CD4-positive, CD25-positive, alpha-beta regulatory T cell (primary cell): ENCODE measurements at regions not wholly inside any gene's neighbourhood (a gene's known extent, or its start where the extent isn't known, plus 50 kb on each side); places are given as distances from the start of the nearest gene placed in this dataset.

ENCODE experiments used
- ATAC-seq, 2 donors: fragments of 150-1000 bp; cut with Tn5 transposase; one replicate each; pipeline ENCODE4 v1.10.0; 2021; ENCODE audit warnings: low read depth in 2 of 2, moderate number of reproducible peaks in 2 of 2, moderate library complexity in 1 of 2
- DNase-seq, 3 donors: peaks; one replicate each; pipeline versions ENCODE4 v3.0.0 to v3.0.0-alpha.2; 2012 to 2022; ENCODE audit warnings: mixed read lengths in 1 of 3
- H3K27ac ChIP-seq: one replicate; pipeline ENCODE4 v1.7.0; 2013; ENCODE audit warnings: mild to moderate bottlenecking, low read length; ENCODE audit not compliant: insufficient read depth, poor library complexity, severe bottlenecking
- H3K27me3 ChIP-seq: one replicate; pipeline ENCODE4 v1.7.0; 2013; ENCODE audit warnings: low read length; ENCODE audit not compliant: control insufficient read depth, insufficient read depth
- H3K36me3 ChIP-seq: one replicate; pipeline ENCODE4 v1.7.0; 2013; ENCODE audit warnings: mild to moderate bottlenecking, low read length, moderate library complexity; ENCODE audit not compliant: control insufficient read depth, insufficient read depth
- H3K4me1 ChIP-seq: 2 replicates; pipeline ENCODE4 v1.7.0; 2013; ENCODE audit warnings: mild to moderate bottlenecking, low read length; ENCODE audit not compliant: insufficient read depth, control insufficient read depth, poor library complexity, severe bottlenecking
- H3K4me3 ChIP-seq: one replicate; pipeline ENCODE4 v1.7.0; 2013; ENCODE audit warnings: low read depth, mild to moderate bottlenecking, low read length, moderate library complexity
- H3K9me3 ChIP-seq, 2 experiments: 1 replicate in 1 of 2; 2 replicates in 1 of 2; pipeline ENCODE4 v1.7.0; 2013; ENCODE audit warnings: low read length in 2 of 2, mild to moderate bottlenecking in 1 of 2, moderate library complexity in 1 of 2; ENCODE audit not compliant: control insufficient read depth in 2 of 2
- H3K27ac Mint-ChIP-seq, 3 donors: one replicate each; pipeline ENCODE4 v1.8.0; 2020 to 2022; ENCODE audit warnings: mild to moderate bottlenecking in 3 of 3, mixed read lengths in 3 of 3, moderate library complexity in 2 of 3
- H3K27me3 Mint-ChIP-seq: one replicate; pipeline ENCODE4 v1.8.0; 2022; ENCODE audit warnings: mild to moderate bottlenecking, mixed read lengths
- H3K36me3 Mint-ChIP-seq: one replicate; pipeline ENCODE4 v1.8.0; 2020; ENCODE audit warnings: mixed read lengths
- H3K4me1 Mint-ChIP-seq, 4 donors: one replicate each; pipeline ENCODE4 v1.8.0; 2020 to 2022; ENCODE audit warnings: mixed read lengths in 4 of 4, mild to moderate bottlenecking in 1 of 4
- H3K4me3 Mint-ChIP-seq, 4 donors: one replicate each; pipeline ENCODE4 v1.8.0; 2020 to 2022; ENCODE audit warnings: mild to moderate bottlenecking in 4 of 4, mixed read lengths in 4 of 4, moderate library complexity in 3 of 4
- H3K9me3 Mint-ChIP-seq, 7 donors: one replicate each; pipeline ENCODE4 v1.8.0; 2020 to 2022; ENCODE audit warnings: mixed read lengths in 7 of 7, mild to moderate bottlenecking in 3 of 7, moderate library complexity in 2 of 7

GRCh38 chr3:65044401-65044800 lies 356.6 kb upstream of the ADAMTS9 start:
- no peak overlapping the region for H3K4me3 Mint-ChIP-seq
- Histone ChIP-seq H3K27me3 (no peaks in the 10 kb centered on the region), H3K9me3 (peaks cover 0 to 4% of the 10 kb centered on the region in 2 experiments), H3K36me3 (no peaks in the 10 kb centered on the region), H3K4me1 (no peaks in the 10 kb centered on the region), H3K27ac (no peak overlapping the region), H3K4me3 (no peak overlapping the region)
- H3K4me1 Mint-ChIP-seq: no peaks in the 10 kb centered on the region
- H3K27me3 Mint-ChIP-seq: no peaks in the 10 kb centered on the region
- ATAC-seq (no peak), DNase-seq (no peak)
- H3K36me3 Mint-ChIP-seq: no peaks in the 10 kb centered on the region
- H3K9me3 Mint-ChIP-seq: peaks cover 0 to 28% (median 5%) of the 10 kb centered on the region in 7 donors
- no peak overlapping the region for H3K27ac Mint-ChIP-seq

DNA sequence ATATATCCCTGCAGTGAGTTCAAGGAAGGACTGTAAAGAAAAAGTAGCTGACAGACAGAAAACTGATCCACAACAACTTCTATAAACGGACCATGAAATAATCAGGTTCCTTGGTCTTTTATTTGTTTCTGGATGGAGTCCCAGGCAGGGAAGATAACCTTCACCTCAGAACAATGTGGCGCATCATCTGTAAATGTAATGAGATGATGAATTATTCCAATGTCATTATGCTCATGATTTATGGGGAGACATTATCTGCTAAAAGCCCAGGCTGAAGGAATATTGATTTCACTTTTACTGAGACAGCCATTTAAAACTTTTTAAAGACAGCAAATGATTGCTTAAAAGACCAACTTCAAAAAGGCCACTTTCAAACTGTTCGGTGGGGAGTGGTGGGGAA lies 354.9 kb upstream of the ADAMTS9 start:
- DNase-seq: no peak
- no peaks in the 10 kb centered on the region for H3K27me3 Mint-ChIP-seq

DNA sequence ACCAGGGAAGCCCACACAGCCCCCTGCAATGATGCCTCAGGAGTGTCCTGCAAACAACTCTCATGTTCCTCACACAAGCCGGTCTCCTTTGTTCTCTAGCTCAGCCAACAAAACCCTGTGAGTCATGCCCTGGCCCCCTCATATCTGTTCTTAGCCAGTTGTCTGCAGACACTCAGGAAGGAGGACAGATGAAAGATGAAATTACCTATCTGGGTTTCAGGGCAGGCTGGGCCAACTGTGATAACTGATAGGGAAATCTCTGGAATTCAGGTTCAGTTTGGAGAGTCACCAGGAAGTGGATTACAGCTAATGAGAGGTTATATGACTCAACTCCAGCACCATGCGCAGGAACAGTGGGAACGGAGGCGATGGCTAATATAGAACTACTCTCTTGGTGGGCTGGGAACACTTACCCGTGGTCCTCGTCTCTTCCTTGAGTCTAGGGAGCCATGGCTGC lies 352.0 kb upstream of the ADAMTS9 start:
- no peak for DNase-seq
- no peak overlapping the region for H3K27ac ChIP-seq

More for the DNA sequence above, 354.9 kb upstream of the ADAMTS9 start:
- Histone ChIP-seq H3K27ac (no peak overlapping the region), H3K9me3 (peaks cover 0 to 4% of the 10 kb centered on the region in 2 experiments), H3K4me3 (no peak overlapping the region), H3K27me3 (no peaks in the 10 kb centered on the region), H3K36me3 (no peaks in the 10 kb centered on the region), H3K4me1 (no peaks in the 10 kb centered on the region)
- H3K36me3 Mint-ChIP-seq: no peaks in the 10 kb centered on the region
- H3K9me3 Mint-ChIP-seq: peaks cover 0 to 28% (median 5%) of the 10 kb centered on the region in 7 donors
- no peak for ATAC-seq
- H3K4me1 Mint-ChIP-seq: no peaks in the 10 kb centered on the region
- H3K4me3 Mint-ChIP-seq: no peak overlapping the region
- no peak overlapping the region for H3K27ac Mint-ChIP-seq

GRCh38 chr3:65037861-65038260 lies 350.1 kb upstream of the ADAMTS9 start:
- DNase-seq: no peak
- no peaks in the 10 kb centered on the region for H3K36me3 Mint-ChIP-seq
- H3K27ac Mint-ChIP-seq: no peak overlapping the region
- H3K4me1 ChIP-seq: no peaks in the 10 kb centered on the region
- no peaks in the 10 kb centered on the region for H3K36me3 ChIP-seq
- H3K4me1 Mint-ChIP-seq: no peaks in the 10 kb centered on the region
- H3K27ac ChIP-seq: no peak overlapping the region
- H3K9me3 Mint-ChIP-seq: peaks cover 0 to 13% (median 4%) of the 10 kb centered on the region in 7 donors
- no peak overlapping the region for H3K4me3 Mint-ChIP-seq
- H3K4me3 ChIP-seq: no peak overlapping the region
- H3K27me3 ChIP-seq: no peaks in the 10 kb centered on the region
- no peak for ATAC-seq
- no peaks in the 10 kb centered on the region for H3K9me3 ChIP-seq
- no peaks in the 10 kb centered on the region for H3K27me3 Mint-ChIP-seq

More for the DNA sequence above, 352.0 kb upstream of the ADAMTS9 start:
- no peaks in the 10 kb centered on the region for H3K27me3 ChIP-seq
- H3K36me3 ChIP-seq: no peaks in the 10 kb centered on the region
- no peak overlapping the region for H3K4me3 ChIP-seq
- no peak overlapping the region for H3K4me3 Mint-ChIP-seq
- no peaks in the 10 kb centered on the region for H3K4me1 ChIP-seq
- H3K9me3 Mint-ChIP-seq: peaks cover 0 to 14% (median 3%) of the 10 kb centered on the region in 7 donors
- no peaks in the 10 kb centered on the region for H3K36me3 Mint-ChIP-seq
- no peak overlapping the region for H3K27ac Mint-ChIP-seq
- no peaks in the 10 kb centered on the region for H3K27me3 Mint-ChIP-seq
- no peak for ATAC-seq
- no peaks in the 10 kb centered on the region for H3K9me3 ChIP-seq
- no peaks in the 10 kb centered on the region for H3K4me1 Mint-ChIP-seq

- Mint-ChIP-seq H3K4me1 (no peaks in the 10 kb centered on the region), H3K9me3 (peaks cover 0 to 13% (median 7%) of the 10 kb centered on the region in 7 donors), H3K4me3 (no peak overlapping the region), H3K27ac (no peak overlapping the region), H3K36me3 (no peaks in the 10 kb centered on the region), H3K27me3 (no peaks in the 10 kb centered on the region)
- no peaks in the 10 kb centered on the region for H3K9me3 ChIP-seq
- no peaks in the 10 kb centered on the region for H3K4me1 ChIP-seq
- no peak for DNase-seq
- H3K36me3 ChIP-seq: no peaks in the 10 kb centered on the region
- H3K27ac ChIP-seq: no peak overlapping the region
- no peak for ATAC-seq
- no peak overlapping the region for H3K4me3 ChIP-seq
- no peaks in the 10 kb centered on the region for H3K27me3 ChIP-seq
Observed at GRCh38 chr3:65035246-65035645, 347.4 kb upstream of the ADAMTS9 start.

DNA sequence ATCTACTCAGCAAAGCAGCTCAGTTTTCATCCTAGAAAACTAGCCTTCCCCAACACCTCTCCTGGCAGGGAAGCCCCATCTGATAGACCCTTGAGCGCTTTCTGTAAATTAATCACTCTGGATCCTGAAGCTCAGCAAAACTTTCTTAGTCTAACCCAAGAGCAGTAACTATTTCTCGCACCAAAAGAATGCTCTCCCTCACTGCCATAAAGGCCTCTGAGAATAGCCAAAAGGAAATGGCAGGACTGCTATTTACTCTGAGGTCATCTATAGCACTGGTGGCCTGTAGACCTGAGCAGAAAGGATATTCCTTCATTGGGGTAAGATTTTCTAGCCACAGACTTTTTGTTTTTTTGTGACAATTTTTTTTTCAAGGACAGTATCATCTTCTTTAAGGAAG lies 345.8 kb upstream of the ADAMTS9 start:
- H3K4me1 Mint-ChIP-seq: no peaks in the 10 kb centered on the region
- peaks cover 0 to 20% (median 7%) of the 10 kb centered on the region in 7 donors for H3K9me3 Mint-ChIP-seq

DNA sequence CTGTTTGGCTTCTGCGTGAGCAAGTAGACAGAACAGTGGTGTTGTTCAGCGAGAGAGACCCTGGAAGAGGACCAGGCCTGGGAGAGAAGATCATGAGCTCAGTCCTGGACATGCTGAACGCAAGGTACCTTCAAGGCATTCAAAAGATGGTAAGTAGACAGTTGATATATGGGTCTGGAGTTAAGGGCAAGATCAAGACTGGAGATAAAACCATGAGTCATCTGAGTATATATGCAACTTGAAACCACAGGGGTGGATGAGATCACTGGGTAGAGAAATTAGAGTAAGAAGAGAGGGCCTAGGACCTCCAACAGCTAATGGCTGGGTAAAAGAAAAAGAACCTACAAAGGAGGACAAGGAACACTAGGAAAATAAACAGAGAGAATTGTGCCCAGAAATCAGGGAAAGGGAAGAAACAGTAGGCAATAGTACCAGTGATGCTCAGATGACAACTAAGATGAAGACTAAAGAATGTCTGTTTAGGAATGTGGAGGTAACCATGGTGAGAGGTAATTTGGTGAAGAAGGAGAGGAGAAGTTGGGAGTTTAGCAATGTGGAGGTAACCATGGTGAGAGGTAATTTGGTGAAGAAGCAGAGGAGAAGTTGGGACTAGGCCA lies 343.2 kb upstream of the ADAMTS9 start:
- no peaks in the 10 kb centered on the region for H3K4me1 ChIP-seq
- no peak overlapping the region for H3K4me3 ChIP-seq
- DNase-seq (no peak), ATAC-seq (no peak)
- H3K27me3 Mint-ChIP-seq: no peaks in the 10 kb centered on the region
- H3K4me3 Mint-ChIP-seq: no peak overlapping the region
- H3K9me3 Mint-ChIP-seq: peaks cover 0 to 31% (median 7%) of the 10 kb centered on the region in 7 donors
- H3K27me3 ChIP-seq: no peaks in the 10 kb centered on the region
- H3K4me1 Mint-ChIP-seq: no peaks in the 10 kb centered on the region
- no peaks in the 10 kb centered on the region for H3K36me3 Mint-ChIP-seq
- H3K27ac Mint-ChIP-seq: no peak overlapping the region
- H3K27ac ChIP-seq: no peak overlapping the region
- H3K36me3 ChIP-seq: no peaks in the 10 kb centered on the region
- H3K9me3 ChIP-seq: peaks cover 0 to 6% of the 10 kb centered on the region in 2 experiments

More for the DNA sequence above, 345.8 kb upstream of the ADAMTS9 start:
- Histone ChIP-seq H3K4me1 (no peaks in the 10 kb centered on the region), H3K36me3 (no peaks in the 10 kb centered on the region), H3K4me3 (no peak overlapping the region), H3K27ac (no peak overlapping the region), H3K9me3 (peaks cover 0 to 5% of the 10 kb centered on the region in 2 experiments), H3K27me3 (no peaks in the 10 kb centered on the region)
- Mint-ChIP-seq H3K27ac (no peak overlapping the region), H3K4me3 (no peak overlapping the region), H3K36me3 (no peaks in the 10 kb centered on the region), H3K27me3 (no peaks in the 10 kb centered on the region)
- DNase-seq (no peak), ATAC-seq (no peak)

DNA sequence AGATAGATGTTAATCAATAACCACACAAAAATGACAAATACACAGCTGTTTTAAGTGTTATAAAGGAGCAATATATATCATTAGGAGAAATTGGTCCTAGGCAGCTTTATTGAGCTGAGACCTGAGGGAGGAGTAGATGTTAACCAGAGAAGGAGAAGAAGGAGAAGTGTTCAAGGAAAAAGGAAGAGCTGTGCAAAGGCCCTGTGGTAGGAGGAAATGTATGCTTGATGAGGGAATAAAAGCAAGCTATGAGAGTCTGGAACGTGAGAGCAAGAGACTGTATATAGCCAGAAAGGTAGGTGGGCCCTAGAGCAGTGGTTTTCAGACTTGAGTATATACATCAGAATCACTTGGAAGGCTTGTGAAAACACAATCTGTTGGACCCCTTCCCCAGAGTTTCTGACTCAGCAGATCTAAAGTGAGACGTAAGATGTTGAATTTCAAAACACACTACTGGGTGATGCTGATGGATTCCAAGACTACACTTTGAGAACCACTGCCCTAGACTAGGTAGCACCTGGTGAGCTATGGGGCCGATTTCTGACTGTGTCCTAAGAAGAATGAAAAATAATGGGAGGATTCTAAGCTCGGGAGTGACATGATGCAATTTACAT lies 342.3 kb upstream of the ADAMTS9 start:
- no peak for ATAC-seq
- Mint-ChIP-seq H3K27me3 (no peaks in the 10 kb centered on the region), H3K9me3 (peaks cover 0 to 31% (median 7%) of the 10 kb centered on the region in 7 donors), H3K4me1 (no peaks in the 10 kb centered on the region), H3K4me3 (no peak overlapping the region), H3K36me3 (no peaks in the 10 kb centered on the region), H3K27ac (no peak overlapping the region)
- DNase-seq: no peak
- no peak overlapping the region for H3K4me3 ChIP-seq
- peaks cover 0 to 6% of the 10 kb centered on the region in 2 experiments for H3K9me3 ChIP-seq
- no peaks in the 10 kb centered on the region for H3K27me3 ChIP-seq
- no peaks in the 10 kb centered on the region for H3K4me1 ChIP-seq
- no peaks in the 10 kb centered on the region for H3K36me3 ChIP-seq
- H3K27ac ChIP-seq: no peak overlapping the region
